Testis (tissue), 2 donors: ENCODE measurements at regions not wholly inside any gene's neighbourhood (a gene's known extent, or its start where the extent isn't known, plus 50 kb on each side); places are given as distances from the start of the nearest gene placed in this dataset.

Source experiments
- DNase-seq: peaks from one replicate; pipeline ENCODE4 v3.0.0-alpha.2; 2019
- H3K27ac ChIP-seq, 2 donors: fragments of 200-600 bp; sonication (generic); one replicate each; pipeline ENCODE4 v1.5.1; 2019
- H3K27me3 ChIP-seq: fragments of 200-600 bp; sonication (generic); one replicate; pipeline ENCODE4 v1.5.1; 2019
- H3K36me3 ChIP-seq: fragments of 200-600 bp; sonication (generic); one replicate; pipeline ENCODE4 v1.5.1; 2017; ENCODE audit warnings: low read depth; ENCODE audit errors: missing control alignments
- H3K4me1 ChIP-seq: fragments of 200-600 bp; sonication (generic); one replicate; pipeline ENCODE4 v1.5.1; 2019
- H3K4me3 ChIP-seq, 2 donors: fragments of 200-600 bp; sonication (generic); one replicate each; pipeline ENCODE4 v1.5.1; 2017 to 2019
- H3K9me3 ChIP-seq: fragments of 200-600 bp; sonication (generic); one replicate; pipeline ENCODE4 v1.5.1; 2017
- CTCF ChIP-seq, 3 experiments: fragments of 450-650 bp in 2 of 3; fragments of 200-600 bp in 1 of 3; sonication (generic) in 1 of 3; IDR thresholded peaks; one replicate each; pipeline ENCODE4 v1.5.1; 2016 to 2019; ENCODE audit warnings: antibody characterized with exemption in 3 of 3, mild to moderate bottlenecking in 2 of 3, moderate library complexity in 1 of 3
- POLR2A ChIP-seq: fragments of 450-650 bp; IDR thresholded peaks from one replicate; pipeline ENCODE4 v1.6.1; 2017; ENCODE audit warnings: antibody characterized with exemption, mild to moderate bottlenecking, moderate library complexity
- WGBS, 2 donors: methylation state at CpG; one replicate each; pipeline ENCODE4 v1.1.5; 2018; 5-methylcytosine and 5-hydroxymethylcytosine counted together
- intact Hi-C: fragments of 100-400 bp; cut with DNase I; formaldehyde crosslinking; loops from one replicate; pipeline ENCODE4 v1.15.1; 2023; ENCODE audit warnings: low total_unique reads

GRCh38 chr21:23890652-23891051 lies 1716.6 kb downstream of the MRPL39 start:
- intact Hi-C loops = no loop called here
- no peak for TF ChIP-seq POLR2A
- TF ChIP-seq CTCF (IDR thresholded peaks at IDR 0.05) = no peak
- H3K4me3 ChIP-seq = no peak overlapping the region
- WGBS, 2 donors = 79% methylated on average over 4 of the region's 4 CpGs
- no peak overlapping the region for H3K27ac ChIP-seq
- no peaks in the 10 kb centered on the region for H3K4me1 ChIP-seq
- no peaks in the 10 kb centered on the region for H3K9me3 ChIP-seq
- no peak for DNase-seq
- H3K27me3 ChIP-seq = no peaks in the 10 kb centered on the region
- H3K36me3 ChIP-seq = no peaks in the 10 kb centered on the region

- no peaks in the 10 kb centered on the region for H3K27me3 ChIP-seq
- WGBS, 2 donors = 42 to 55% methylated on average over 10 of the region's 10 CpGs
- H3K36me3 ChIP-seq = no peaks in the 10 kb centered on the region
- DNase-seq = no peak
- TF ChIP-seq CTCF (IDR thresholded peaks at IDR 0.05) (no peak), POLR2A (no peak)
- peak overlapping the region in 1 of 2 donors; percentile 9 for H3K4me3 ChIP-seq
- no peaks in the 10 kb centered on the region for H3K9me3 ChIP-seq
- no peaks in the 10 kb centered on the region for H3K4me1 ChIP-seq
- intact Hi-C loops = no loop called here
- no peak overlapping the region for H3K27ac ChIP-seq
Observed at GRCh38 chr21:23887725-23888306, 1719.5 kb downstream of the MRPL39 start.

DNA sequence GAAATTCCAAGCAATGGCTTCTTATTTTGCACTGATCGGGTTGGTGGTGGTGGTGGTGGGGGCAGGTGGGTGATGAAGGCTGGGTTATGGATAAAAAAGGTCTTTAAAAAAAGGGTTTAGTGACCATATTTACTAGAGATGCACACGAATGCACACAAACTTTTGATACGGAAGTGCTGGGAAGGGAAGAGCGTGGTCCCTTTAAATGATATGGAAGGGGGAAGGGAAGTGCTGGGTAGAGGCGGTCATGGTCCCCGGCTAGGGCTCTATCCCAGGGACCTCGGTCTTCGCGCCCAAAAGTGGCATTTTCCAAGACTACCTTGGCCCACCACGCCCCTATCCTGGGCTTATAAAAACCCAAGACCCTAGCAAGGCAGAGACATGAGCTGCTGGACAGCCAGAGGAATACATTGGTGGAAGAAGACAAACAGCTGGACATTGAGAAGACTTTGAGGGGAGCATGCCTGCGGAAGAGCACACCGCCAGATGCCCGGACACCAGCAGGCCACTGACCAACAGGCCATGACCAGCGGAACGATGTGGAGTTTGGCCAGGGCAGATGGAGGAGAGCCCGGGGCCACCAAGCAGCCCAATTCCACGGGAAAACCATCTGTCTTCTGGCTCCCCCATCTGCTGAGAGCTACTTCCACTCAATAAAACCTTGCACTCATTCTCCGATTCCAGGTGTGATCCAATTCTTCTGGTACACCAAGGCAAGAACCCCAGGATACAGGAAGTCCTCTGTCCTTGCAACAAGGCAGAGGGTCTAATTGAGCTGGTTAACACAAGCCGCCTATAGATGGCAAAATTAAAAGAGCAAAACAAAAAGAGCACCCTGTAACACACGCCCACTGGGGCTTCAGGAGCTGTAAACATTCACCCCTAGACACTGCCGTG lies 1720.2 kb downstream of the MRPL39 start:
- Histone ChIP-seq H3K9me3 (no peaks in the 10 kb centered on the region), H3K36me3 (no peaks in the 10 kb centered on the region), H3K27me3 (no peaks in the 10 kb centered on the region), H3K4me3 (peak overlapping the region in 1 of 2 donors; percentile 9), H3K27ac (no peak overlapping the region), H3K4me1 (no peaks in the 10 kb centered on the region)
- intact Hi-C loops = no loop called here
- 59 to 68% methylated on average over 14 to 21 of the region's 21 CpGs for WGBS, 2 donors
- no peak for DNase-seq
- TF ChIP-seq CTCF (IDR thresholded peaks at IDR 0.05) = no peak
- no peak for TF ChIP-seq POLR2A

- Histone ChIP-seq H3K27me3 (no peaks in the 10 kb centered on the region), H3K4me1 (no peaks in the 10 kb centered on the region), H3K36me3 (no peaks in the 10 kb centered on the region), H3K4me3 (no peak overlapping the region), H3K27ac (no peak overlapping the region), H3K9me3 (no peaks in the 10 kb centered on the region)
- 90 to 92% methylated on average over 4 of the region's 4 CpGs for WGBS, 2 donors
- TF ChIP-seq POLR2A = no peak
- no peak for TF ChIP-seq CTCF (IDR thresholded peaks at IDR 0.05)
- intact Hi-C loops = no loop called here
- no peak for DNase-seq
Observed at GRCh38 chr21:23881783-23882182, 1725.5 kb downstream of the MRPL39 start.
